GM12875 (cell line): ENCODE measurements at regions not wholly inside any gene's neighbourhood (a gene's known extent, or its start where the extent isn't known, plus 50 kb on each side); places are given as distances from the start of the nearest gene placed in this dataset.

Experiments
- H3K4me3 ChIP-seq: one replicate; pipeline ENCODE4 v1.5.1; 2011; ENCODE audit warnings: low read depth, low read length, control low read depth
- CTCF ChIP-seq: IDR thresholded peaks from 2 replicates; pipeline ENCODE4 v1.5.1; 2011; ENCODE audit warnings: low read depth, mild to moderate bottlenecking, control low read depth, inconsistent platforms, low read length, moderate library complexity, borderline replicate concordance; ENCODE audit not compliant: insufficient read depth

- no peak overlapping the region for H3K4me3 ChIP-seq
- TF ChIP-seq CTCF, result peak; percentile 39; the same call in 1 of the 2 replicates
Measured at GRCh38 chr13:30551189-30551588, 66.5 kb upstream of the USPL1 start.

GRCh38 chr13:30552567-30552966 is 65.2 kb upstream of the USPL1 start:
- no peak overlapping the region for H3K4me3 ChIP-seq
- no peak for TF ChIP-seq CTCF

GRCh38 chr13:30559274-30559673 is 58.4 kb upstream of the USPL1 start:
- no peak for TF ChIP-seq CTCF
- H3K4me3 ChIP-seq, result no peak overlapping the region

- TF ChIP-seq CTCF, result no peak
- H3K4me3 ChIP-seq, result no peak overlapping the region
Measured at GRCh38 chr13:30560212-30560611, 57.5 kb upstream of the USPL1 start.

- H3K4me3 ChIP-seq, result no peak overlapping the region
Measured at GRCh38 chr13:30561511-30561910, 56.2 kb upstream of the USPL1 start.

GRCh38 chr13:30564489-30564888 is 53.2 kb upstream of the USPL1 start:
- no peak for TF ChIP-seq CTCF
- H3K4me3 ChIP-seq, result no peak overlapping the region

More at GRCh38 chr13:30561511-30561910, 56.2 kb upstream of the USPL1 start:
- no peak for TF ChIP-seq CTCF

- H3K4me3 ChIP-seq, result no peak overlapping the region
- TF ChIP-seq CTCF, result no peak
Measured at GRCh38 chr13:30565658-30566057, 52.1 kb upstream of the USPL1 start.
